HG02623 (cell line): ENCODE measurements at regions not wholly inside any gene's neighbourhood (a gene's known extent, or its start where the extent isn't known, plus 50 kb on each side); places are given as distances from the start of the nearest gene placed in this dataset.
"Not testable (repeated sequence)": the region's sequence is repeated elsewhere in the genome, so short reads cannot be mapped to it uniquely, and the experiment has no call there.

ENCODE experiments used
- ATAC-seq: cut with Tn5 transposase; IDR thresholded peaks from one replicate; pipeline ENCODE4 v1.9.1; 2021; ENCODE audit warnings: moderate library complexity; ENCODE audit not compliant: unreplicated experiment

- ATAC-seq, result no peak
Observed at GRCh38 chr2:104904889-104905288, 51.0 kb downstream of the POU3F3 start.

- ATAC-seq, result no peak
Observed at GRCh38 chr2:104909317-104909716, 55.4 kb downstream of the POU3F3 start.

DNA sequence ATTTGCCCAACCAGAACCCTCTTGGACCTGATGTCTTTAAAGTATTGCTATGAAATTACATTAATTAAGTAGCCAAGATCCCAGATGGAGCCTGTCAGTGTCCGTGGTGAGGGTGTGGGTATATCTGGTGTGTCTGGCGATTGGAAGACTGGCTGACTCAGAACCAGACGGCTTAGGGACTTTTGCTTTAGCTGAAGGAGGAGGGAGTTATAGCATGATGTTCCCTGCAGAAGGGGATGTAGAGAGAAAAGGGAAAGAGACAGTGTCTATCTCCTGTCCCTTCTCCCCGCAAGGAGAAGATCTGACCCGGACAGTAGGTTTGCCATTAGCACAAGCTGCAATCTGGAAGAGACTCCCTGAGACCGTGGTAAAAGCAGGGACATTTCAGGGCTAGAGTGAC, 60.6 kb downstream of the POU3F3 start:
- no peak for ATAC-seq

DNA sequence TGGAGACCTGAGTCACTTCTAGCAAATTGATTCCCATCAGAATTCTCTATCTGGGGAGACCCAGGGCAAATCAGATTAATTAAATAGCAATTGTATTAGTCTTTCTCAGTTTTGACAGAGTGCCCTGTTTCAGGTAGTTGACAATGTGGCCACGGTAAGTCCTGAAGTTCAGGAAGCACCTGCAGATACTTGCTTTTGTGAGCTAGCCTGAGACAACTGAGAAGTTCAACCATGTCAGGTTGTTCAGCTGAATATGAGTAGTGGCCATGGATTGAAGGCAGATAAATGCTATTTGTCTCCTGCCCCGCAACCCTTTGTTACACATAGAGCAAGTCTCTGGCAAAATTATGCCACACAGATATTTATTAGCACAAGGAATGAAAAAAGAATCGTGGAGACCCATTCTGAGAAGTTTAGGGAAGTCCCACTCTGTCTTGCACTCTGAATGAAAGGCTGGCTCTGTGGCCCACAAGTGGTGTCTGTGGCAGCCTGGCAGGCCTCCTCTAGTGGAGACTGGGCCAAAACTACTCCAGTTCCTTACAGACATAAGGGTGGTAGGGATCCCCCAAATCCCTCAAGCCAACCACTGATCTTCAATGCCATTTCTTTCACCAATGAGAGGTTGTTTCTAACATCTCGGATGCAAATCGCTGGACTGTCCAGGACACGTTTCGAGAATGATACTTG, 61.3 kb downstream of the POU3F3 start:
- no peak for ATAC-seq

GRCh38 chr2:104919127-104919526, 65.2 kb downstream of the POU3F3 start:
- ATAC-seq, result no peak

DNA sequence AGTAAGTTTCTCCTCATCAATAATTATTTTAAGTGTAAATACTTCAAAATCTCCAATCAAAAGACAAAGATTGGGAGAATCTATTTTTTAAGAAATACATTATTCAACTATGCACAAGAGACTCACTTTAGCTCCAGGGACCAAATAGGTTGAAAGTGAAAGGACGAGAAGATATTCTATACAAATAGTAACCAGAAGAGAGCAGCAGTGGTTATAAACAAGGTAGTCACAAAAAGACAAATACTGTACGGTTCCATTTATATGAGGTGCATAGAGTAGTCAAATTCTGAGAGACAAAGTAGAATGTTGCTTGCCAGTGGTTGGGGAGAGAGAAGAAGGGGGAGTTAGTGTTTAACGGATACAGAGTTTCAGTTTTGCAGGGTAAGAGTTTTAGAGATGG, 69.8 kb downstream of the POU3F3 start:
- no peak for ATAC-seq

DNA sequence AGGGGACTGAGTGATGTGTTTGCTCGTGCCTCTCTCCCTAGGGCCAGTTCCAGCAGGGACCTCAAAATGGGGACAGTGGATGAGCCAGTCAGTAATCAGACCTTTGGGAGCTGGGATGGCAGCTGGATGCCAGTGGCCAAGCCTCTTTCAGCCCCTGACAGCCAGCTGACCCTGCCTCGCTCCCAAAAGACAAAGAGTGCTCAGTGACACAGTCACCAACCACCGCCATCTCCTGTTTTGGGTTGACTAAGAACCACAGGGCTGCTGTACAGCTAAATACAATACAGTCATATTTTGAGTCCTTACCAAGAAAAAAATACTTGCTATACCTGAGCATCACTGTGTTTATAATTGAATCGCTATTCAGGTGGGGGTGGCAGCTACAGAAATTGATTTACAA, 75.7 kb downstream of the POU3F3 start:
- no peak for ATAC-seq

DNA sequence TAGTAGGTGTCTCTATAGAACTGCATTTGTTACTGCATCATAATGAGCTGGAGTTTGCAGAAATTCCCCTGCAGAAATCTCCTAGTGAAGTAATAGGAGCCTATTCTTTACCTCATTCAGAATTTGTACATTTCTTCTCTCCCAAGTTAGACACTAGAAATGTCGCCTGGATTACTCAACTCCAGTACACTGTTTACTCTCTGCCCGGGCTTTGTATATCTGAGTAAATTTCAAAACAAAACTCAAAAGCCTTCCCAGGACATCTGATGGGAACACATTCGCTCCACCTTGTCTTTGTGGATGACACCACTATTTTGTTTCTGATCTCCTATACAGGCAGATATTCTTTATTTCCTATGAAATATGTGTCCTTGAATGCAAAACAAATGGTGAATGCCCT, 76.8 kb downstream of the POU3F3 start:
- ATAC-seq, result no peak

DNA sequence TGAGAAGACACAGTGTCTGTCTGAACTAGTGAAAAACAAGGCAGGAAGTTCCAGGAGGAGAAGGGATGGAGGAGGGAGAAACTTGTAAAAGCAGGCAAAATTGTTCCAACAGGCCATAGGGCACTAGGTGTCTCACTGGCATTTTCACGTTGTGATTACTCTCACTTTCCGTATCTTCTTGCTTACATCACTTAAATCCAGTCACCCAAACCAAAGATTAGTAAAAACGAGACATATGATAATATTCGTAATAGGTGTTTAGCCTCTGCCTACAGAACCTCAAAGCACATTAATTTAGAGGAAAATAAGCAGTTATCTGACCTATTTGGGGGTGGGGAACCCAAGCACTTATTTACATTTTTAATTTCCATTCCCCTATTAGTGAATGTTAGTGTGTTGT, 78.3 kb downstream of the POU3F3 start:
- ATAC-seq, result no peak

DNA sequence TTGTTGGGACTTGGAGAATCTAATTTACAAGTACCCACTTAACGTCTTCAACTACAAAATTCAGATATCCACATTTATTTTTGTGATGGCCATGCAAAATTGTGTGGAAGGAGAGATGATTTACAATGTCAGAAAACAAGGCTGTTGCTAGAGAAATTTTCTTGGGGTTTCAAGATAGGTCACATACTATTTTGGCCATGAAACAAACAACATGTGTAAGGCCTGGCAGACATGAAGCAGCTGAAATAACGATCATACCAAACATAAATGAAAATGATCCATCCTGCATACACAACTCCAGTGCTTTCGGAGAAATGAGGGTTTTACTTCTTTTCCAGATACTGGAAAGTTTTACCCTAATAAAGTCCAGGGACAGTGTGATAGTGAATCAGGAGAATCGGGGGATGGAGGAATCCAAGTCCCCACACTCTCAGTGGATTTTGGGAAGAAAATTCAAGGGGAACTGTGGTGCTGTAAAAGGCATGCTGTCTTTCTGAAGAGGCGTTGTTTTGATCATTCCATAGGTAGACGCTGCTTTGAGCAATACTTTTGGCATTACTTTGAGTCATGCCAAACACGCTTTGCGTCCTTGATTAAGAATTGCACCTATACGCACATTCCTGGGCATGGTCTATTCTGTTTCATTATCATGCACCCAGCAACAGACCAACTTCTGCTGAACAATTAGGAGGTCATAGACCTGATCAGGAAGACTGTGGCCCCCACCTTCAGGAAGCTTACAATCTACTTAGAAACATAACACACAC, 79.4 kb downstream of the POU3F3 start:
- ATAC-seq, result no peak

GRCh38 chr2:104936527-104936926, 82.6 kb downstream of the POU3F3 start:
- ATAC-seq, result no peak

- ATAC-seq, result peak; percentile 88
Observed at GRCh38 chr2:104938231-104938941, 84.5 kb downstream of the POU3F3 start.

- ATAC-seq, result no peak
Observed at GRCh38 chr2:104939570-104940217, 85.8 kb downstream of the POU3F3 start.

DNA sequence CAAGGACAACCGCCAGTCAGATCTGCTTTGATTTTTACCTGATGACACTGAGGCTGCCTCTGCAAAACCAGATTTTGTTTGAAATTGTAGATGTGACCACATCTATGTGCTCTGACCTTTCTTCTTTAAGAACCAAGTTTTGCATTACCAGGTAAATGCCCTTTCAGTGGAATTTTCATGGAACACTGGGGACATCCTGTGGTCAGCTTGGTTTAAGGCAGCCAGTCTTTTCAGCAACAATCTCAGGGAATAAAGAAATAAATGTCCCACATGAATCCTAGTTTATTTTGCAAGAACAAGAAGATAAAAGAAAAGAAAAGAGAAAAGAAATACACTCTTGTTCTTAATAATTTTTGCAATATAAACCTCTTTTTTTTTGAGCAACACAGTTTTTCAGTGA, 90.6 kb downstream of the POU3F3 start:
- no peak for ATAC-seq

GRCh38 chr2:104945121-104945520, 91.2 kb downstream of the POU3F3 start:
- no peak for ATAC-seq

DNA sequence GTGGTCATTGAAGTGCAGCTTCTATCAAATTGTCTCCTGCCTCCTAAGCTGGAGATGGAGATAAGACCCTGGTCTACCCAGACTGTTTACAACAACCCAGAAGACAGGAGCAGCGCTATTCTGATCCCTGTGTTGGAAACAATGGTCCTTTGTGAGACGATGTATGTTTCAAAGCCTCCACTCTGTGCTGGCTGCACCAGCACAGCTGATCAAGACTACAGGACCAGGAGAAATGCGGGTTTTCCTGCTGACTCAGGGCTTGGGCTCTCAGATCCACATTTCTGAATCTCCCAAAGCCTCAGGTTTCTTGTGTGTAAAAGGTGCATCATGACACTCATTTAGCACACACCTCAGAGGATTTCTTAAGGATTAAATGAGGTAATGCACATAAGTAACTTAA, 92.0 kb downstream of the POU3F3 start:
- ATAC-seq, result no peak

DNA sequence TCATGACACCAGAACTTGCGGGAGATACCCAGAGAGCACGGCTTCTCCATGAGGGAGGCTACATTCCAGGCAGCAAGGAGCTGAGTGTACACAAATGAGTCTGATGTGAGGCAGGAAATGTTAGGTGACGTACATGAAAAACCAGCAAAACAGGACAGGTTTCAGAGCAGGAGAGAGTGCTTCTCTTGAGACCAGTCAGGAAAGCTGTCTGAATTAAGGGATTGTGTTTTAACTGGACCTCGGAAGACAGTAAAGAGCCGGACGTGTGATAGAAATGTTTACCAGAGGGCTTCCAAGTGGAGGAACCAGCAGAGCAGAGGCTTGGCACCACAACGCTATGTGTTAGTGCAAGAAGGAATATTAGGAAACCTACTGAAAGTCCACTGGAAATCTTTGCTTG, 90.4 kb upstream of the MRPS9 start:
- ATAC-seq, result not testable (repeated sequence)

DNA sequence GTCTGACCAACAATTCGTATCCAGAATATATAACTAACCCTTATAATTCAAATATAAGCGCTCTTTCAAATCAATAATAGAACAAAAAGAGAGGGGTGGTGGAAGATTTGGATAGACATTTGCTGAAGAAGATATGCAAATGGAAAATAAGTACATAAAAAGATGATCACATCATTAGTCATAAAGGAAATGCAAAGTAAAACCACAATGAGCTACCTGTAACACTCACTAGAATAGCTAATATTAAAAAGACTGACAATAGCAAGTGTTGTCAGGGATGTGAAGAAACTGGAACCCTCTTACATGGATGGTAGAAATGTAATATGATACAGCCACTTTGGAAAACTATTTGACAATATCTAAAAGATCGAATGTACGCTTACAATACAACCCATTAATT, 84.9 kb upstream of the MRPS9 start:
- ATAC-seq, result no peak

- ATAC-seq, result no peak
Observed at GRCh38 chr2:104965900-104966299, 72.0 kb upstream of the MRPS9 start.

DNA sequence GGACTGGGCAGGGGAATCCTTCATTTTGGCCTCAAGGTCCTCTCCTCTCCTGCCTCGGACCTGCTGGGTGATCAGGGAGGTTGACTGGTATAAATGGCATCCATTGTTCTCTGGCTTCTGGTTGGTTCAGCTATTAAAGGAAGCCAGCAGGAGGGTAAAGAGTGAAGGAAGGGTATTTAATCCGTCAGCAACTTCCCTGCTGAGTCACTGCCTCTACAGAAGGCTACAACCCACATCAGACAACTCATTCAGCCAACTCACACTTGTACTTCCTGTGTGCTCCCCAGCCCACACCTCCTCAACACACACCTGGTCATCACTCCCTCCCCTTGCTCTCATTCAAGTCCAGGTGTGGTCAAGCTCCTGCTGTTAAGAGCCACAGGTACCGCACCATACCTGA, 68.3 kb upstream of the MRPS9 start:
- ATAC-seq, result no peak

DNA sequence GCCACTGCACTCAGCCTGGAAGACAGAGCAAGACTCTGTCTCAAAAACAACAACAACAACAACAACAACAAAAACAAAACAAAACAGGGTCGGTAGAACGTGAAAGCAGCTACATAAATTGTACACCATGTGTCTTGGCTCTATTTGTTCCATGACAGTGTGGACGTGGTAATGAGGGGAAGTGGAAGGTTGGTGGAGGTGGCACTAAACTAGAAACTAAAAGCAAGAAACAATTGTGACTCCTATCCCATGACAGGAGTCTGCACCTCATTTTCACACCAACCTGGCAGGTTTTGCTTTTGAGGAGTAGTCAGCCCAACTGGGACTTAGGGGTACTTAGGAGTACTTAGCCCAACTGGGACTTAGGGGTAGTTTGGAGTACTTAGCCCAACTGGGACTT, 62.5 kb upstream of the MRPS9 start:
- ATAC-seq, result no peak

GRCh38 chr2:104975851-104976250, 62.0 kb upstream of the MRPS9 start:
- no peak for ATAC-seq
